Lung microvascular endothelial cell (primary cell): ENCODE measurements at regions not wholly inside any gene's neighbourhood (a gene's known extent, or its start where the extent isn't known, plus 50 kb on each side); places are given as distances from the start of the nearest gene placed in this dataset.
"Not testable (repeated sequence)": the region's sequence is repeated elsewhere in the genome, so short reads cannot be mapped to it uniquely, and the experiment has no call there.

Experiments
- DNase-seq, 2 donors: peaks; one replicate each; pipeline versions ENCODE4 v3.0.0 to v3.0.0-alpha.2; 2010; ENCODE audit warnings: low read depth in 2 of 2

GRCh38 chr2:58479535-58480140 lies 238.5 kb upstream of the FANCL start:
- DNase-seq: no peak

- no peak for DNase-seq
These were observed 235.4 kb upstream of the FANCL start for GRCh38 chr2:58476556-58476955.

- DNase-seq: no peak
These were observed 234.6 kb upstream of the FANCL start for GRCh38 chr2:58475756-58476155.

- DNase-seq: no peak
These were observed 232.0 kb upstream of the FANCL start for GRCh38 chr2:58473165-58473564.

GRCh38 chr2:58466804-58467203 lies 225.7 kb upstream of the FANCL start:
- DNase-seq: no peak

GRCh38 chr2:58466021-58466420 lies 224.9 kb upstream of the FANCL start:
- DNase-seq: not testable (repeated sequence)

- no peak for DNase-seq
These were observed 219.5 kb upstream of the FANCL start for GRCh38 chr2:58460670-58461069.

- no peak for DNase-seq
These were observed 208.3 kb upstream of the FANCL start for GRCh38 chr2:58449286-58450010.

- DNase-seq: no peak
These were observed 207.7 kb upstream of the FANCL start for GRCh38 chr2:58448845-58449244.

- peak; percentile 75 to 84 for DNase-seq
These were observed 207.0 kb upstream of the FANCL start for GRCh38 chr2:58448065-58448507.

GRCh38 chr2:58447586-58447985 lies 206.5 kb upstream of the FANCL start:
- no peak for DNase-seq

- DNase-seq: no peak
These were observed 200.5 kb upstream of the FANCL start for GRCh38 chr2:58441643-58442042.

GRCh38 chr2:58436872-58437271 lies 195.7 kb upstream of the FANCL start:
- no peak for DNase-seq

GRCh38 chr2:58435246-58435645 lies 194.1 kb upstream of the FANCL start:
- no peak for DNase-seq

- no peak for DNase-seq
These were observed 193.6 kb upstream of the FANCL start for GRCh38 chr2:58434692-58435091.

- no peak for DNase-seq
These were observed 191.5 kb upstream of the FANCL start for GRCh38 chr2:58432491-58433170.

- DNase-seq: no peak
These were observed 188.1 kb upstream of the FANCL start for GRCh38 chr2:58429014-58429875.

GRCh38 chr2:58428096-58429013 lies 187.2 kb upstream of the FANCL start:
- peak in 1 of 2 donors; percentile 2 for DNase-seq

- DNase-seq: peak; percentile 27 to 36
These were observed 186.5 kb upstream of the FANCL start for GRCh38 chr2:58427572-58428095.

- DNase-seq: no peak
These were observed 184.2 kb upstream of the FANCL start for GRCh38 chr2:58425368-58425767.
